Esophagus muscularis mucosa (tissue), 4 donors: ENCODE measurements at regions not wholly inside any gene's neighbourhood (a gene's known extent, or its start where the extent isn't known, plus 50 kb on each side); places are given as distances from the start of the nearest gene placed in this dataset.
"Not testable (repeated sequence)": the region's sequence is repeated elsewhere in the genome, so short reads cannot be mapped to it uniquely, and the experiment has no call there.

Experiments
- DNase-seq: peaks from one replicate; pipeline ENCODE4 v3.0.0-alpha.2; 2017; ENCODE audit errors: extremely low spot score
- H3K27ac ChIP-seq, 4 donors: fragments of 200-600 bp; sonication (generic); replicated peaks in 1 of 4; 1 replicate in 3 of 4; 2 replicates in 1 of 4; pipeline ENCODE4 v1.5.1; 2016 to 2019; ENCODE audit warnings: mild to moderate bottlenecking in 1 of 4
- H3K27me3 ChIP-seq, 4 donors: fragments of 200-600 bp; sonication (generic); one replicate each; pipeline versions ENCODE4 v1.5.1 to v1.6.0; 2016 to 2019
- H3K36me3 ChIP-seq, 4 donors: fragments of 200-600 bp; sonication (generic); one replicate each; pipeline ENCODE4 v1.5.1; 2016 to 2019
- H3K4me1 ChIP-seq, 4 donors: fragments of 200-600 bp; sonication (generic); one replicate each; pipeline ENCODE4 v1.5.1; 2016 to 2019
- H3K4me3 ChIP-seq, 4 donors: fragments of 200-600 bp; sonication (generic); 1 replicate in 2 of 4; 2 replicates in 2 of 4; pipeline ENCODE4 v1.5.1; 2016 to 2019; ENCODE audit warnings: mild to moderate bottlenecking in 4 of 4, moderate library complexity in 1 of 4
- H3K9me3 ChIP-seq, 4 donors: fragments of 200-600 bp; sonication (generic); 1 replicate in 3 of 4; 2 replicates in 1 of 4; pipeline ENCODE4 v1.5.1; 2016 to 2019
- CTCF ChIP-seq, 3 experiments: fragments of 200-600 bp in 2 of 3; fragments of 450-650 bp in 1 of 3; sonication (generic) in 2 of 3; IDR thresholded peaks; one replicate each; pipeline ENCODE4 v1.5.1; 2017 to 2019; ENCODE audit warnings: antibody characterized with exemption in 3 of 3, mild to moderate bottlenecking in 2 of 3, moderate library complexity in 1 of 3
- EP300 ChIP-seq: sonication (generic); formaldehyde crosslinking; IDR thresholded peaks from one replicate; pipeline ENCODE4 v1.6.1; 2017; ENCODE audit warnings: antibody characterized with exemption
- POLR2A ChIP-seq: fragments of 450-650 bp; IDR thresholded peaks from one replicate; pipeline ENCODE4 v1.6.1; 2017; ENCODE audit warnings: antibody characterized with exemption, moderate library complexity, mild to moderate bottlenecking, low read depth
- POLR2AphosphoS5 ChIP-seq, 2 donors: sonication (generic); formaldehyde crosslinking; IDR thresholded peaks; one replicate each; pipeline ENCODE4 v1.6.1; 2017; ENCODE audit warnings: antibody characterized with exemption in 2 of 2
- WGBS: methylation state at CpG from one replicate; pipeline ENCODE4 v1.1.5; 2018; 5-methylcytosine and 5-hydroxymethylcytosine counted together
- intact Hi-C: fragments of 100-400 bp; cut with DNase I; formaldehyde crosslinking; loops from one replicate; pipeline ENCODE4 v1.15.1; 2023

- Histone ChIP-seq H3K4me1 (no peaks in the 10 kb centered on the region), H3K36me3 (no peaks in the 10 kb centered on the region), H3K4me3 (no peak overlapping the region), H3K27me3 (peaks cover 0 to 16% (median 0%) of the 10 kb centered on the region in 4 donors), H3K9me3 (no peaks in the 10 kb centered on the region), H3K27ac (no peak overlapping the region)
- DNase-seq: no peak
- TF ChIP-seq EP300: no peak
- no peak for TF ChIP-seq POLR2AphosphoS5 (IDR thresholded peaks at IDR 0.05)
- TF ChIP-seq POLR2A: no peak
- TF ChIP-seq CTCF (IDR thresholded peaks at IDR 0.05): no peak
- intact Hi-C loops: no loop called here
- WGBS: 55% methylated on average over 2 of the region's 2 CpGs
Measured at GRCh38 chr6:98047164-98047563, 764.1 kb upstream of the MMS22L start.

DNA sequence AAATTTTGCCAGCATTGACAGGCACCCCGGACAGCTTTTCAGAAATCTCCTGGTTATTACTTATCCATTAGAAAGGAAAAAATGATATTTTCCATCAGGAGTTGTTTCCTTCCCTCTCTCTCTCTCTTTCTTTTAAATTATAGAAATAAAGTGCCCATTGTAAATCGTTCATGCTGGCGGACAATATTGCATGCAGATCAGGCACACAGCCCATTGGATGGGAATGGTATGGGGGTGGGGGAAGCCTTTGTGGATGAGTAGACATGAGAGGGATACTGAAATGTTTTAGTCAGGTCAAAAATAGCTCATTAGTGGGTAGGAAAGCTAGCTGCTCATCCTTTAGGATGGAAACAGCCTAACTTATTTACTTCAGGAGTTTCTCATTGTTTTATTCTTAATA lies 764.9 kb upstream of the MMS22L start:
- 73% methylated on average over 3 of the region's 3 CpGs for WGBS
- no peak overlapping the region for H3K4me3 ChIP-seq
- H3K27ac ChIP-seq: no peak overlapping the region
- H3K9me3 ChIP-seq: no peaks in the 10 kb centered on the region
- TF ChIP-seq POLR2A: no peak
- no peak for TF ChIP-seq EP300
- TF ChIP-seq CTCF (IDR thresholded peaks at IDR 0.05): no peak
- TF ChIP-seq POLR2AphosphoS5 (IDR thresholded peaks at IDR 0.05): no peak
- no peaks in the 10 kb centered on the region for H3K36me3 ChIP-seq
- H3K4me1 ChIP-seq: no peaks in the 10 kb centered on the region
- intact Hi-C loops: no loop called here
- H3K27me3 ChIP-seq: peaks cover 0 to 16% (median 0%) of the 10 kb centered on the region in 4 donors
- DNase-seq: no peak

DNA sequence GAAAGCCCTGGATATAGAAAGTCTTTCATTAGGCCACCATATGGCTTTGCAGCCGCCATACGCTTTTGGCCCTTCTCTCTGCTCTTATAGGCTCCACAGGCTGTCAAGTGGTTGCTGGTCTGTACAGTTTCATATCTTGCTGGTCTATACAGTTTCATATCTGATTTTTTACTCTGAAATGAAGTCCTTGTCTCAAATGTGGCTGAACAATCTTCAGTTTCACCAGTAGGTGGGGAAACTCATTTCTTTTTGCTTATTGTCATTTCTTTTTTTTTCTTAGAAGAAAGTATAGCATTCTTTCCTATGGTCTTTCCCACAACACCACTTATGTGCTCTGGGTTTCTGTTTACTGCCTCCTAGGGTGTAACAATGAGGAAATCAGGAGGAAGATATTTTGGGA lies 771.4 kb upstream of the MMS22L start:
- TF ChIP-seq POLR2AphosphoS5 (IDR thresholded peaks at IDR 0.05): no peak
- TF ChIP-seq EP300: no peak
- no peak for TF ChIP-seq POLR2A
- TF ChIP-seq CTCF (IDR thresholded peaks at IDR 0.05): no peak

GRCh38 chr6:98056955-98057354 lies 773.9 kb upstream of the MMS22L start:
- Histone ChIP-seq H3K4me1 (peaks cover 0 to 9% (median 0%) of the 10 kb centered on the region in 4 donors), H3K4me3 (no peak overlapping the region), H3K27me3 (no peaks in the 10 kb centered on the region), H3K9me3 (no peaks in the 10 kb centered on the region), H3K36me3 (no peaks in the 10 kb centered on the region), H3K27ac (no peak overlapping the region)
- 12% methylated on average over 5 of the region's 5 CpGs for WGBS
- TF ChIP-seq POLR2AphosphoS5 (IDR thresholded peaks at IDR 0.05) (no peak), EP300 (no peak), POLR2A (no peak), CTCF (IDR thresholded peaks at IDR 0.05) (no peak)
- intact Hi-C loops: no loop called here
- DNase-seq: no peak

More for the DNA sequence above, 771.4 kb upstream of the MMS22L start:
- 85% methylated on average over 2 of the region's 2 CpGs for WGBS
- Histone ChIP-seq H3K4me3 (no peak overlapping the region), H3K27me3 (no peaks in the 10 kb centered on the region), H3K27ac (no peak overlapping the region), H3K4me1 (peaks cover 0 to 9% (median 0%) of the 10 kb centered on the region in 4 donors), H3K36me3 (no peaks in the 10 kb centered on the region), H3K9me3 (no peaks in the 10 kb centered on the region)
- intact Hi-C loops: no loop called here
- DNase-seq: no peak

GRCh38 chr6:98067375-98067774 lies 767.0 kb upstream of the POU3F2 start:
- TF ChIP-seq CTCF (IDR thresholded peaks at IDR 0.05) (no peak), EP300 (no peak), POLR2A (no peak), POLR2AphosphoS5 (IDR thresholded peaks at IDR 0.05) (no peak)
- 43% methylated on average over 1 of the region's 2 CpGs for WGBS
- H3K9me3 ChIP-seq: no peaks in the 10 kb centered on the region
- H3K36me3 ChIP-seq: no peaks in the 10 kb centered on the region
- no peaks in the 10 kb centered on the region for H3K27me3 ChIP-seq
- DNase-seq: no peak
- intact Hi-C loops: no loop called here
- no peaks in the 10 kb centered on the region for H3K4me1 ChIP-seq
- H3K27ac ChIP-seq: no peak overlapping the region
- no peak overlapping the region for H3K4me3 ChIP-seq

DNA sequence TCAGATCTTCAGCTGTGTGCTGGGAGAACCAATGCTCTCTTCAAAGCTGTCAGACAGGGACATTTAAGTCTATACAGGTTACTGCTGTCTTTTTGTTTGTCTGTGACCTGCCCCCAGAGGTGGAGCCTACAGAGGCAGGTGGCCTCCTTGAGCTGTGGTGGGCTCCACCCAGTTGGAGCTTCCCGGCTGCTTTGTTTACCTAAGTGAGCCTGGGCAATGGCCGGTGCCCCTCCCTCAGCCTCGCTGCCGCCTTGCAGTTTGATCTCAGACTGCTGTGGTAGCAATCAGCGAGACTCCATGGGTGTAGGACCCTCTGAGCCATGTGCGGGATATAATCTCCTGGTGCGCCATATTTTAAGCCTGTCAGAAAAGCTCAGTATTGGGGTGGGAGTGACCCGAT lies 745.8 kb upstream of the POU3F2 start:
- H3K36me3 ChIP-seq, DNase-seq, H3K4me1 ChIP-seq, H3K4me3 ChIP-seq, H3K9me3 ChIP-seq, H3K27me3 ChIP-seq, H3K27ac ChIP-seq, intact Hi-C loops: not testable (repeated sequence)
- 93% methylated on average over 5 of the region's 8 CpGs for WGBS
